Pons (tissue), 1 donor: ENCODE measurements at regions not wholly inside any gene's neighbourhood (a gene's known extent, or its start where the extent isn't known, plus 50 kb on each side); places are given as distances from the start of the nearest gene placed in this dataset.
"Not testable (repeated sequence)": the region's sequence is repeated elsewhere in the genome, so short reads cannot be mapped to it uniquely, and the experiment has no call there.

Source experiments
- DNase-seq: peaks from one replicate; pipeline ENCODE4 v3.0.0-alpha.2; 2016; ENCODE audit warnings: low spot score

- no peak for DNase-seq
Observed at GRCh38 chr11:13782390-13783075, 114.1 kb downstream of the FAR1 start.

GRCh38 chr11:13784441-13784840 lies 116.0 kb downstream of the FAR1 start:
- DNase-seq = no peak

GRCh38 chr11:13784855-13785254 lies 116.4 kb downstream of the FAR1 start:
- peak; percentile 50 for DNase-seq

GRCh38 chr11:13786688-13787087 lies 118.2 kb downstream of the FAR1 start:
- DNase-seq = no peak

- DNase-seq = not testable (repeated sequence)
Observed at GRCh38 chr11:13797616-13798015, 129.1 kb downstream of the FAR1 start.

GRCh38 chr11:13800901-13801300 lies 132.4 kb downstream of the FAR1 start:
- DNase-seq = no peak

GRCh38 chr11:13818325-13818724 lies 144.2 kb upstream of the SPON1 start:
- no peak for DNase-seq

GRCh38 chr11:13826505-13827278 lies 135.8 kb upstream of the SPON1 start:
- DNase-seq = no peak

- peak; percentile 8 for DNase-seq
Observed at GRCh38 chr11:13831696-13832095, 130.8 kb upstream of the SPON1 start.

- DNase-seq = no peak
Observed at GRCh38 chr11:13834463-13834862, 128.1 kb upstream of the SPON1 start.

GRCh38 chr11:13836666-13837065 lies 125.9 kb upstream of the SPON1 start:
- DNase-seq = no peak

- no peak for DNase-seq
Observed at GRCh38 chr11:13837286-13837685, 125.2 kb upstream of the SPON1 start.

GRCh38 chr11:13841393-13841792 lies 121.1 kb upstream of the SPON1 start:
- DNase-seq = no peak

GRCh38 chr11:13848031-13848430 lies 114.5 kb upstream of the SPON1 start:
- no peak for DNase-seq

- no peak for DNase-seq
Observed at GRCh38 chr11:13850231-13851005, 112.1 kb upstream of the SPON1 start.

GRCh38 chr11:13851691-13852090 lies 110.8 kb upstream of the SPON1 start:
- DNase-seq = no peak

- DNase-seq = no peak
Observed at GRCh38 chr11:13852481-13852880, 110.0 kb upstream of the SPON1 start.

- DNase-seq = no peak
Observed at GRCh38 chr11:13857828-13858227, 104.7 kb upstream of the SPON1 start.

- peak; percentile 2 for DNase-seq
Observed at GRCh38 chr11:13859892-13860291, 102.6 kb upstream of the SPON1 start.

- no peak for DNase-seq
Observed at GRCh38 chr11:13861411-13861810, 101.1 kb upstream of the SPON1 start.

GRCh38 chr11:13862845-13863392 lies 99.6 kb upstream of the SPON1 start:
- DNase-seq = no peak

- no peak for DNase-seq
Observed at GRCh38 chr11:13868710-13869397, 93.7 kb upstream of the SPON1 start.
